ENCODE measurements at regions not wholly inside any gene's neighbourhood (a gene's known extent, or its start where the extent isn't known, plus 50 kb on each side); places are given as distances from the start of the nearest gene placed in this dataset.
"Not testable (repeated sequence)": the region's sequence is repeated elsewhere in the genome, so short reads cannot be mapped to it uniquely, and the experiment has no call there.

GRCh38 chr7:55687252-55687651, 115.0 kb upstream of the VOPP1 start:
- ATAC-seq; intact Hi-C loops (cut with micrococcal nuclease); H3K9me3 Mint-ChIP-seq; DNase-seq; H3K36me3 Mint-ChIP-seq (ENCODE audit: low read depth); H3K27ac Mint-ChIP-seq; POLR2A ChIA-PET; H3K4me3 Mint-ChIP-seq; H3K4me1 Mint-ChIP-seq (ENCODE audit: low read depth); CTCF ChIA-PET: not testable (repeated sequence)
- peaks cover 12% of the 10 kb centered on the region for H3K27me3 Mint-ChIP-seq

GRCh38 chr7:55686771-55687170, 114.5 kb upstream of the VOPP1 start:
- POLR2A ChIA-PET; H3K4me1 Mint-ChIP-seq (ENCODE audit: low read depth); H3K4me3 Mint-ChIP-seq; H3K9me3 Mint-ChIP-seq; DNase-seq; CTCF ChIA-PET; intact Hi-C loops (cut with micrococcal nuclease); H3K36me3 Mint-ChIP-seq (ENCODE audit: low read depth); ATAC-seq; H3K27ac Mint-ChIP-seq: not testable (repeated sequence)
- peaks cover 12% of the 10 kb centered on the region for H3K27me3 Mint-ChIP-seq

- H3K4me3 Mint-ChIP-seq; intact Hi-C loops (cut with micrococcal nuclease); CTCF ChIA-PET; ATAC-seq; DNase-seq; H3K4me1 Mint-ChIP-seq (ENCODE audit: low read depth); H3K27ac Mint-ChIP-seq; H3K9me3 Mint-ChIP-seq; H3K27me3 Mint-ChIP-seq; H3K36me3 Mint-ChIP-seq (ENCODE audit: low read depth); POLR2A ChIA-PET: not testable (repeated sequence)
These were observed 111.2 kb upstream of the VOPP1 start for GRCh38 chr7:55683501-55683900.

GRCh38 chr7:55675589-55675988, 103.3 kb upstream of the VOPP1 start:
- H3K36me3 Mint-ChIP-seq (ENCODE audit: low read depth); POLR2A ChIA-PET; ATAC-seq; H3K4me3 Mint-ChIP-seq; intact Hi-C loops (cut with micrococcal nuclease); H3K27me3 Mint-ChIP-seq; H3K27ac Mint-ChIP-seq; H3K9me3 Mint-ChIP-seq; DNase-seq; CTCF ChIA-PET; H3K4me1 Mint-ChIP-seq (ENCODE audit: low read depth): not testable (repeated sequence)

GRCh38 chr7:55673525-55673924, 101.2 kb upstream of the VOPP1 start:
- CTCF ChIA-PET; POLR2A ChIA-PET; ATAC-seq; DNase-seq; H3K27me3 Mint-ChIP-seq; H3K9me3 Mint-ChIP-seq; H3K27ac Mint-ChIP-seq; H3K4me1 Mint-ChIP-seq (ENCODE audit: low read depth); H3K36me3 Mint-ChIP-seq (ENCODE audit: low read depth); H3K4me3 Mint-ChIP-seq; intact Hi-C loops (cut with micrococcal nuclease): not testable (repeated sequence)

- intact Hi-C loops (cut with micrococcal nuclease); CTCF ChIA-PET: not testable (repeated sequence)
These were observed 99.8 kb upstream of the VOPP1 start for GRCh38 chr7:55672084-55672483.

GRCh38 chr7:55657654-55658053, 85.4 kb upstream of the VOPP1 start:
- Mint-ChIP-seq H3K36me3 (ENCODE audit: low read depth) (no peaks in the 10 kb centered on the region), H3K4me1 (ENCODE audit: low read depth) (no peaks in the 10 kb centered on the region), H3K27me3 (peaks cover 2% of the 10 kb centered on the region), H3K27ac (no peak overlapping the region), H3K4me3 (no peak overlapping the region), H3K9me3 (no peaks in the 10 kb centered on the region)
- no peak for TF ChIP-seq CTCF (IDR thresholded peaks at IDR 0.05)
- DNase-seq (peak; percentile 11), ATAC-seq (no peak)
- intact Hi-C loops (cut with micrococcal nuclease): no loop called here
- ChIA-PET CTCF (no interaction called here), POLR2A (no interaction called here)

More at GRCh38 chr7:55672084-55672483, 99.8 kb upstream of the VOPP1 start:
- DNase-seq; POLR2A ChIA-PET; ATAC-seq; H3K36me3 Mint-ChIP-seq (ENCODE audit: low read depth); H3K4me1 Mint-ChIP-seq (ENCODE audit: low read depth); H3K27me3 Mint-ChIP-seq; H3K9me3 Mint-ChIP-seq; H3K4me3 Mint-ChIP-seq; H3K27ac Mint-ChIP-seq: not testable (repeated sequence)

GRCh38 chr7:55651057-55651456, 78.8 kb upstream of the VOPP1 start:
- ChIA-PET POLR2A (no interaction called here), CTCF (interaction anchor here (0.8 kb wide), 1 partner anchor 9 kb away, joined by 3 read pairs; no protein-coding TSS in a partner anchor)
- Mint-ChIP-seq H3K4me3 (no peak overlapping the region), H3K36me3 (ENCODE audit: low read depth) (no peaks in the 10 kb centered on the region), H3K27ac (no peak overlapping the region), H3K9me3 (no peaks in the 10 kb centered on the region), H3K27me3 (peaks cover 5% of the 10 kb centered on the region), H3K4me1 (ENCODE audit: low read depth) (no peaks in the 10 kb centered on the region)
- intact Hi-C loops (cut with micrococcal nuclease): no loop called here
- TF ChIP-seq CTCF (IDR thresholded peaks at IDR 0.05): no peak
- DNase-seq (no peak), ATAC-seq (no peak)
